ENCODE measurements at regions not wholly inside any gene's neighbourhood (a gene's known extent, or its start where the extent isn't known, plus 50 kb on each side); places are given as distances from the start of the nearest gene placed in this dataset.

GRCh38 chr14:101707068-101707842, 54.3 kb upstream of the PPP2R5C start:
- H3K4me3 ChIP-seq (replicated peaks; ENCODE audit: low read depth, low read length) = no peak overlapping the region
- peak; percentile 92 for DNase-seq (ENCODE audit: low read depth)
- TF ChIP-seq CTCF (IDR thresholded peaks at IDR 0.05; ENCODE audit: low read length, missing control alignments) = peak; percentile 68

- TF ChIP-seq CTCF (IDR thresholded peaks at IDR 0.05; ENCODE audit: low read length, missing control alignments) = no peak
- DNase-seq (ENCODE audit: low read depth) = no peak
- no peak overlapping the region for H3K4me3 ChIP-seq (replicated peaks; ENCODE audit: low read depth, low read length)
Measured at GRCh38 chr14:101707863-101708620, 53.5 kb upstream of the PPP2R5C start.

GRCh38 chr14:101708853-101709532, 52.5 kb upstream of the PPP2R5C start:
- DNase-seq (ENCODE audit: low read depth) = no peak
- H3K4me3 ChIP-seq (replicated peaks; ENCODE audit: low read depth, low read length) = no peak overlapping the region
- TF ChIP-seq CTCF (IDR thresholded peaks at IDR 0.05; ENCODE audit: low read length, missing control alignments) = no peak

GRCh38 chr14:101709533-101709881, 52.0 kb upstream of the PPP2R5C start:
- H3K4me3 ChIP-seq (replicated peaks; ENCODE audit: low read depth, low read length) = no peak overlapping the region
- TF ChIP-seq CTCF (IDR thresholded peaks at IDR 0.05; ENCODE audit: low read length, missing control alignments) = no peak
- DNase-seq (ENCODE audit: low read depth) = no peak

GRCh38 chr14:101709962-101710931, 51.3 kb upstream of the PPP2R5C start:
- no peak overlapping the region for H3K4me3 ChIP-seq (replicated peaks; ENCODE audit: low read depth, low read length)
- TF ChIP-seq CTCF (IDR thresholded peaks at IDR 0.05; ENCODE audit: low read length, missing control alignments) = no peak
- DNase-seq (ENCODE audit: low read depth) = no peak
